ENCODE measurements at regions not wholly inside any gene's neighbourhood (a gene's known extent, or its start where the extent isn't known, plus 50 kb on each side); places are given as distances from the start of the nearest gene placed in this dataset.

DNA sequence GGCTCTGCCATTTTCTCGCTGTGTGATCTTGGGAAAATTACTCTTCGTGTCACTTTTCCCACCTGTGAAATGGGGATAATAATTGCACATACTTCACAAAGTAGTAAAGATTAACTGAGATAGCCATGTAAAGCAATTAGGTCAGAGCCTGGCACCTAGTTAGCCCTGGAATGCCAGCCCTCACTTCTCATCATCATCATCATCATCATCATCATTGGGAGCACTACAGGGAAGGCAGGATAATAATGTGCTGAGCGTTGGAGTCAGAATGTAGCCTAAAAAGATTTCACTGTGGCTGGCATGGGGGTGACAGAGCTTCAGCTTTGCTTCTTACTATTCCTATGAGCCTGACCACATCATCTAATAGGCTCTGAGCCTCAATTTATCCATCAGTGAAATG, 362.6 kb downstream of the TOX3 start:
- no peak for ATAC-seq
- no peak for TF ChIP-seq SNAI2 (CRISPR knock-in tag; IDR thresholded peaks at IDR 0.05)
- no peak for TF ChIP-seq ZC3H10 (CRISPR knock-in tag; IDR thresholded peaks at IDR 0.05)
- no peak for TF ChIP-seq ZFP30 (CRISPR knock-in tag; IDR thresholded peaks at IDR 0.05)
- TF ChIP-seq ZNF8 (CRISPR knock-in tag; IDR thresholded peaks at IDR 0.05): no peak

- ATAC-seq: no peak
- TF ChIP-seq RARB (CRISPR knock-in tag; IDR thresholded peaks at IDR 0.05) (no peak), GLIS3 (CRISPR knock-in tag; IDR thresholded peaks at IDR 0.05) (no peak), ZC3H10 (CRISPR knock-in tag; IDR thresholded peaks at IDR 0.05) (no peak), ZFP30 (CRISPR knock-in tag; IDR thresholded peaks at IDR 0.05) (no peak), ARNTL (CRISPR knock-in tag; IDR thresholded peaks at IDR 0.05; ENCODE audit: borderline replicate concordance, low read depth) (no peak), ESRRG (CRISPR knock-in tag; IDR thresholded peaks at IDR 0.05) (no peak), SNAI2 (CRISPR knock-in tag; IDR thresholded peaks at IDR 0.05) (no peak), ZNF8 (CRISPR knock-in tag; IDR thresholded peaks at IDR 0.05) (no peak), TOX (CRISPR knock-in tag; IDR thresholded peaks at IDR 0.05; ENCODE audit: borderline replicate concordance) (no peak)
- TF ChIP-seq, protein P1, sequence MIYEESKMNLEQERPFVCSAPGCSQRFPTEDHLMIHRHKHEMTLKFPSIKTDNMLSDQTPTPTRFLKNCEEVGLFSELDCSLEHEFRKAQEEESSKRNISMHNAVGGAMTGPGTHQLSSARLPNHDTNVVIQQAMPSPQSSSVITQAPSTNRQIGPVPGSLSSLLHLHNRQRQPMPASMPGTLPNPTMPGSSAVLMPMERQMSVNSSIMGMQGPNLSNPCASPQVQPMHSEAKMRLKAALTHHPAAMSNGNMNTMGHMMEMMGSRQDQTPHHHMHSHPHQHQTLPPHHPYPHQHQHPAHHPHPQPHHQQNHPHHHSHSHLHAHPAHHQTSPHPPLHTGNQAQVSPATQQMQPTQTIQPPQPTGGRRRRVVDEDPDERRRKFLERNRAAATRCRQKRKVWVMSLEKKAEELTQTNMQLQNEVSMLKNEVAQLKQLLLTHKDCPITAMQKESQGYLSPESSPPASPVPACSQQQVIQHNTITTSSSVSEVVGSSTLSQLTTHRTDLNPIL (CRISPR knock-in tag; IDR thresholded peaks at IDR 0.05; ENCODE audit: low read depth): no peak
- TF ChIP-seq, protein P2, sequence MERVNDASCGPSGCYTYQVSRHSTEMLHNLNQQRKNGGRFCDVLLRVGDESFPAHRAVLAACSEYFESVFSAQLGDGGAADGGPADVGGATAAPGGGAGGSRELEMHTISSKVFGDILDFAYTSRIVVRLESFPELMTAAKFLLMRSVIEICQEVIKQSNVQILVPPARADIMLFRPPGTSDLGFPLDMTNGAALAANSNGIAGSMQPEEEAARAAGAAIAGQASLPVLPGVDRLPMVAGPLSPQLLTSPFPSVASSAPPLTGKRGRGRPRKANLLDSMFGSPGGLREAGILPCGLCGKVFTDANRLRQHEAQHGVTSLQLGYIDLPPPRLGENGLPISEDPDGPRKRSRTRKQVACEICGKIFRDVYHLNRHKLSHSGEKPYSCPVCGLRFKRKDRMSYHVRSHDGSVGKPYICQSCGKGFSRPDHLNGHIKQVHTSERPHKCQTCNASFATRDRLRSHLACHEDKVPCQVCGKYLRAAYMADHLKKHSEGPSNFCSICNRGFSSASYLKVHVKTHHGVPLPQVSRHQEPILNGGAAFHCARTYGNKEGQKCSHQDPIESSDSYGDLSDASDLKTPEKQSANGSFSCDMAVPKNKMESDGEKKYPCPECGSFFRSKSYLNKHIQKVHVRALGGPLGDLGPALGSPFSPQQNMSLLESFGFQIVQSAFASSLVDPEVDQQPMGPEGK (CRISPR knock-in tag; IDR thresholded peaks at IDR 0.05; ENCODE audit: borderline replicate concordance): no peak
Measured at GRCh38 chr16:52182840-52183239, 364.1 kb downstream of the TOX3 start.

DNA sequence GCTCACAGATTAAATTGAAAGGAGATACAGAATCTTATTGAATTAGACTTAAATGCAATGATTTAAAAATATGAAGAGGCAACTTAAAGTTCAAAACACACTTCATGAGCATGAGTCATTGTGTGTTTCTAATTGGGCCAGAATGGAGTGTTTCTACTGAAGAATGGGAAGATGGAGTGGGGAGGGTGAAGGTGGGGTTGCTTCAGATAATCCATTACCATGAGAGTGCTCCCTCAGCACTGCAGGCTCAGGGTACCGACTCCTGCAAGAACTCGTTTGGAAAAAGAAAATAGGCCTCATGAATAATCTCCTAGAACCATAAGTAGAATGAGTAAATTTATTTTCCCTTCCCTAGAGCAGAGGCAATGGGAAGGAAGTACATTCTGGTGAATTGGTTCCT, 372.8 kb downstream of the TOX3 start:
- ATAC-seq: no peak
- TF ChIP-seq CSDC2 (CRISPR knock-in tag; IDR thresholded peaks at IDR 0.05) (no peak), GLIS3 (CRISPR knock-in tag; IDR thresholded peaks at IDR 0.05) (no peak), TSHZ2 (CRISPR knock-in tag; IDR thresholded peaks at IDR 0.05) (no peak), BACH2 (CRISPR knock-in tag; IDR thresholded peaks at IDR 0.05; ENCODE audit: borderline replicate concordance) (no peak), ISL1 (CRISPR knock-in tag; IDR thresholded peaks at IDR 0.05) (no peak), TOX (CRISPR knock-in tag; IDR thresholded peaks at IDR 0.05; ENCODE audit: borderline replicate concordance) (no peak), RARB (CRISPR knock-in tag; IDR thresholded peaks at IDR 0.05) (no peak), PPARA (CRISPR knock-in tag; IDR thresholded peaks at IDR 0.05; ENCODE audit: borderline replicate concordance) (no peak), ZNF565 (CRISPR knock-in tag; conservative IDR thresholded peaks at IDR 0.05; ENCODE audit: low read depth) (no peak), OSR1 (CRISPR knock-in tag; IDR thresholded peaks at IDR 0.05) (no peak), ARNTL (CRISPR knock-in tag; IDR thresholded peaks at IDR 0.05; ENCODE audit: borderline replicate concordance, low read depth) (no peak), ZNF8 (CRISPR knock-in tag; IDR thresholded peaks at IDR 0.05) (no peak), ZFP30 (CRISPR knock-in tag; IDR thresholded peaks at IDR 0.05) (no peak), CSRNP3 (CRISPR knock-in tag; IDR thresholded peaks at IDR 0.05) (no peak), ZC3H10 (CRISPR knock-in tag; IDR thresholded peaks at IDR 0.05) (no peak)
- TF ChIP-seq, protein P1 (CRISPR knock-in tag; IDR thresholded peaks at IDR 0.05; ENCODE audit: low read depth): no peak
- TF ChIP-seq, protein P2 (CRISPR knock-in tag; IDR thresholded peaks at IDR 0.05; ENCODE audit: borderline replicate concordance): no peak
